AG10803 (cell line): ENCODE measurements at regions not wholly inside any gene's neighbourhood (a gene's known extent, or its start where the extent isn't known, plus 50 kb on each side); places are given as distances from the start of the nearest gene placed in this dataset.

ENCODE experiments used
- DNase-seq: peaks from one replicate; pipeline ENCODE4 v3.0.0; 2010; ENCODE audit warnings: low read depth
- H3K4me3 ChIP-seq: 2 replicates; pipeline ENCODE4 v1.5.1; 2011; ENCODE audit warnings: mild to moderate bottlenecking, low read length, control low read depth
- CTCF ChIP-seq: conservative IDR thresholded peaks from 2 replicates; pipeline ENCODE4 v1.5.1; 2011; ENCODE audit warnings: mild to moderate bottlenecking, low read length, control low read depth, inconsistent platforms

DNA sequence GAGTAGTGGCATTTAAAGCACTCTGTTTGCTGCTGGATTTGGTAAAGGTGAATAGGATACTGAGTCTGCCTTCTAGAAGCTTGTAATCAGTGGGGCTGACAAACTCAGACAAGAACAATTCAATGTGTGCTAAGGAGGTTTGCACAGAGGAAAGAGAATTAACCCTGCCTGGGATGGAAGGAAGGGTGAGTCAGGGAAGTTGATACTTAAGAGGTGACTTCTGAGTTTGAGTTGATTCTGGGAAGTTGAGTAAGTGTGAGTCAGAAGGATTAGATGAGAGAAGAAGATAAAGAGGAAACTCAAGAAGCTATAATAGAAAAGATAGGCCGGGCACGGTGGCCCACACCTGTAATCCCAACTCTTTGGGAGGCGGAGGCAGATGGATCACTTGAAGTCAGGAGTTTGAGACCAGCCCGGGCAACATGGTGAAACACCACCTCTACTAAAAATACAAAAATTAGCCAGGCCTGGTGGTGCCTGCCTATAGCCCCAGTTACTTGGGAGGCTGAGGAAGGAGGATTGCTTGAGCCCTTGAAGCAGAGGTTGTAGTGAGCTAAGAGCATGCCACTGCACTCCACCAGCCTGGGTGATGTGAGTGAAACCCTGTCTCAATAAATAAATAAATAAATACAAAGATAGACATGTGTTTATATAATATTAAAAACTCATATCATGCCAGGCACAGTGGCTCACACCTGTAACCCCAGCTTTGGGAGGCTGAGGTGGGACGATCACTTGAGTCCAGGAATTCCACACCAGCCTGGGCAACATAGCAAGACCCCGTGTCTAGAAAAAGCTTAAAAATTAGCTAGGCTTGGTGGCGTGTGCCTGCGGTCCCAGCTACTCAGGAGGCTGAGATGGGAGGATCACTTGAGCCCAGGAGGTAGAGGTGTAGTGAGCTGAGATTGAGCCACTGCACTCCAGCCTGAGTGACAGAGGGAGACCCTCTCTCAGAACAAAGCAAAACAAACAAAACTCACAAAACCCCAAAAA is 126.8 kb upstream of the CPM start:
- H3K4me3 ChIP-seq: no peak overlapping the region
- no peak for TF ChIP-seq CTCF
- DNase-seq: peak; percentile 78

DNA sequence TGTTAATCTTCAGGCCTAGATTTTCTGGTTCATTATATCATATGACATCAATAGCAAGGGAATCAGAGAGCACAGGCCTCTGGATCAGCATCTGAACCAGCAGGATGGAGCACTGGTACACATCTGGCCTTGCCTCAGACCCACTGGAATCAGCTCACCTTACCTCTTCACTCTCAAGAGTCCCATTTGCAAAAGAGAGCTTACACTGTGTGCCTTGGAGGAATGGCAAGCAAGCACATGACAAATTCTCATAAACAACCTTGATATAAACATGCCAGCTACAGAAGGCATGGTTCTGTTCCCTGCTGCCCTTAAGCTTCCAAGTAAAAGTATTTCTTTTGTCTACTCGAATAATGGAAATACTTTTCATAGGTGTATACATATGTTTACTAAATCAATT is 128.6 kb upstream of the CPM start:
- H3K4me3 ChIP-seq: no peak overlapping the region
- DNase-seq: no peak
- no peak for TF ChIP-seq CTCF

DNA sequence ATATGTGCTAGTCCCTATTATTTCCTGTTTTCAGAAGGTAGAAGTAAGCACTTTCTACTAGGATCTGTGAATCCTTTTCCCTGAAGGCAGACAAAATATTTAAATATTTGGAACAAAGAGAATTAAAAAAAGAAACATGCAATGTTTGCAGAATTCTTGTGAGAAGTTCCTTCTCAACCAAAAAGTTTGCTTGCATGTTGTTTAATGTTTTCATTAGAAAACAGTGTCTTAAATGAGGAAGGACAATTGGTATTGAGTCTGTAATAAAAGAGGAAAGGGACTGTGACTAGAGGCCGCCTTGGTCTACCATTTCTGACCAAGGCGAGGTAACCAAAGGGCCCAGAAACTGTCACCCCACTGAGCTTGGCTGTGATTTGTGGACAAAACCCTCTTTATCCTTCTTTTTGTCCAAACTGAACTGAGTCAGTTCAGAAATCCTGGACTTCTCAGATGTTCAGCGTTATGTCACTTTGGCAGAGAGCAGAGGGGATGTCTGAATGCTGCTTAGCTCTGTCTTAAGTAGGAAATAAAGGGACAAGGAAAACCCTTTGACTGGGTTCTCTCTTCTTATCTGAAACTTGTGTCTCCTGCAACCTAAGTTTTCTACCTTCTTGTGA is 129.8 kb upstream of the CPM start:
- no peak for TF ChIP-seq CTCF
- no peak overlapping the region for H3K4me3 ChIP-seq
- DNase-seq: peak; percentile 41

DNA sequence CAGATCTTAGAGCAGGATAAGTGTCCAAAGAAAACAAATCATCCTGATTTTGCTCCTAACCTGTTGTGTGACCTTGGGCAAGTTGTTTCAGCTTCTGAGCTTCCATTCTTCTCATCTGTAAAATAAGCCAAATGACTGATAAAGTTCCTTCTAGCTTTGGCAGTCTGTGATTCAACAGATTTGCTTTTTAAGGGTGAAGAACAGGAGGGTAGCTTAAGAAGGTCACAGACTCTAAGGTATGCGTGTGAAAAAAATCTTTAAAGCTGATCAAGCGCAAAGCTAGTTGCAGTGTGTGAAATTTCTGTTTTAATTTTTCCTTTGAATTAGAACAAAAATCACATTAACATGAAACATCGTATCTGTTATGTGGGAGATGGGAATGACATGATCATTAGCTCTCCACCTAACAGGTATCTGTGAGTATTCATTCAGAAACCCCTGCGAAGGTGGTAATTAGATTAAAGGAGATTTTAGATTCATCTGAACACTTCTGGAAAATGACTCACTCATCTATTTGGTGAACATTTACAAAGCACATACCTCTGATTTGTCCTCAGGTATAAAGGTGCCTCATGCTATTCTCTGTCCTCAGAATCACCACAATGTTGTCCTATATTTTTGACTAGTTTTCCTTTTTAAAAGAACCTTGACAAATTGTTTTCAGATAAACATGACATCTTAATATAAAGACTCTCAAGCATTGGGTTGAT is 131.9 kb upstream of the CPM start:
- no peak for DNase-seq
- TF ChIP-seq CTCF: no peak
- H3K4me3 ChIP-seq: no peak overlapping the region

- H3K4me3 ChIP-seq: no peak overlapping the region
- no peak for DNase-seq
- no peak for TF ChIP-seq CTCF
These were observed 132.8 kb upstream of the CPM start for GRCh38 chr12:69065775-69066174.

GRCh38 chr12:69066492-69067373 is 133.8 kb upstream of the CPM start:
- no peak for DNase-seq
- no peak for TF ChIP-seq CTCF
- no peak overlapping the region for H3K4me3 ChIP-seq
